GM19397 (cell line): ENCODE measurements at regions not wholly inside any gene's neighbourhood (a gene's known extent, or its start where the extent isn't known, plus 50 kb on each side); places are given as distances from the start of the nearest gene placed in this dataset.

ENCODE experiments used
- ATAC-seq: cut with Tn5 transposase; IDR thresholded peaks from one replicate; pipeline ENCODE4 v1.9.1; 2021; ENCODE audit warnings: mild to moderate bottlenecking, moderate library complexity; ENCODE audit not compliant: unreplicated experiment

- ATAC-seq, result no peak
Measured at GRCh38 chr4:4606321-4606720, 64.5 kb upstream of the STX18 start.

DNA sequence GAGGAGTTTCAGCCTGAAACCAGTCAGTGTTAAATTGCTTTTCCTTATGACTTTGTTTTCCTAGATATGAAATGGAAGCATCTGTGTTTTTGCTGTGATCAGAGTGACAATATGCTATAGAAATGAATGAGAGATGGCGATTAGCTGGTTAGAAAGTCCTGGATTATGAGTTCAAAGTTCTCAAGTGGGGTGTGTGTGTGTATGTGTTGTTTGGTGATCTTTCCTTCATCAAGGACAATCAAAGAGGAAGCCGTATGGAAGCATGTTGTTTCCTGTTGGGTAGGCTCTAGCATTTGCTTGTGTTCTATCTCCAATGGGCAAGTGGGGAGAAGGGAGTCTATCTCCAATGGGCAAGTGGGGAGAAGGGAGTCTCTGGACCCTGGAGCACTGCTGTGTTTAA, 64.0 kb upstream of the STX18 start:
- ATAC-seq, result no peak

DNA sequence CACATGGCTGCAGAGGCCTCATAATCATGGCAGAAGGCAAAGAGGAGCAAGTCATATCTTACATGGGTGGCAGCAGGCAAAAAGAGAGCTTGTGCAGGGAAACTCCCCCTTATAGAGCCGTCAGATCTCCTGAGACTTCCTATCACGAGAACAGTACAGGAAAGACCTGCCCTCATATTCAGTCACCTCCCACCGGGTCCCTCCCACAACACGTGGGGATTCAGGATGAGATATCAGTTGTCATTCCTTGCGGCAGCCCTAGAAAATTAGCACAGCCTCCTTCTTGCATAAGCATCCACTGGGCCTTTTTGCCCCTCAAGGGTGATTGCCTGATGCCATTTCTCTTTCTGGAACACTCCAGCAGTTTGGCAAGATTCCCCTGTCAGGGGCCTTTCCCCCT, 61.7 kb upstream of the STX18 start:
- no peak for ATAC-seq

DNA sequence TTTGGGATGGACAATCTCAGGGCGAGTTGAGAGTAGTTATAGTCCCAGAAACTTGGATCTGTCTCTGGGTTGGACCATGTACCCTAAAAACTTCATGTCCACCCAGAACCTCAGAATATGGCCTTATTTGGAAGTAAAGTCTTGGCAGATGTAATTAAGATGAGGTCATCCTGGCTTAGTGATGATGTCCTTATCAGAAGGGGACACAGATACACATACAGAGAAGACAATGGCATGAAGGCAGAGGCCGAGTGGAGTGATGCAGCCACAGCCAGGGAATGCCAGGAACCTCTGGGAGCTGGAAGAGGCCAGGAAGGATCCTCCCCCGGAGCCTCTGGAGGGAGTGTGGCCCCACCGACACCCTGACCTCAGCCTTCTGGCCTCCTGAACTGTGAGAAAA, 61.2 kb upstream of the STX18 start:
- ATAC-seq, result no peak

DNA sequence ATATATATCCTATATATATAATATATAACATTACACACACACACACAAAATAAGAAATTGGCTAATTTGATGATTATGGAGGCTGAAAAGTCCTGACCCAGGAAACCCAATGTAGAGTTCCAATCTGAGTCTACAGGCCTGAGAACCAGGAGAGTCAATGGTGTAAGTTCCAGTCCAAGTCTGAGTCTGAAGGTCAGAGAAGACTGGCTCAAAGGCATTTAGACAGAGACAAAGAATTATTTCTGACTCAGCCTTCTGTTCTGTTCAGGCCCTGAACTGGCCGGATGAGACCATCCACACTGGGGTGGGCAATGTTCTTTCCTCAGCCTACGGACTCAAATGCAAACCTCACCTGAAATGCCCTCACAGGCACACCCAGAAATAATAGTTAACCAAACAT, 60.6 kb upstream of the STX18 start:
- ATAC-seq, result no peak

DNA sequence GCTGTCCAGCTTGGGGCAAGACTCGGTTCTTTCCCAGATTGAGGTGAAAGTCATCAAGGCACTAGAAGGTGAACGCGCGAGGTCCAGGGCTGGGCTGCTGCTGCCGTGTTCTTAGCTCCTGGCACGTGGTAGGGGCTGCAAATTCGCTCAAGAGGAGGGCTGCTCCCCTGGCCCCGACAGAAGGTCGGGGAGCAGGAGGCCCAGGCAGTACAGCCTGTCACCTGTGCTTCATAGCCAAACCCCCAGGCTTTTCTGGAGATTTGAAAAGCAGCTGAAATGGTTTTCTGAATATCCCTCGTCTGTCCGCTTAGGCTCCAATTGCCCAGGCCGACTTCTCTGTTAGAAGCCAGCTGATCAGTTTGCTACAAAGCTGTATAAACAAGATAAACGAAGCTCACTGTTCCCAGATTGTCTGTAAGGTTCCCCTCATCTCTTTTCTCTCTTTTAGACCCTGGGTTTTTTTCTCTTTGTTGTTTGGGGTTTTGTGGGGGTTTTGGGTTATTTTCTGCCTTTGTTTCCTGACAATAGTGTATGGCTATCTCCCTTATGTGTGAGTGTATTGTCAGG, 60.0 kb upstream of the STX18 start:
- ATAC-seq, result no peak

DNA sequence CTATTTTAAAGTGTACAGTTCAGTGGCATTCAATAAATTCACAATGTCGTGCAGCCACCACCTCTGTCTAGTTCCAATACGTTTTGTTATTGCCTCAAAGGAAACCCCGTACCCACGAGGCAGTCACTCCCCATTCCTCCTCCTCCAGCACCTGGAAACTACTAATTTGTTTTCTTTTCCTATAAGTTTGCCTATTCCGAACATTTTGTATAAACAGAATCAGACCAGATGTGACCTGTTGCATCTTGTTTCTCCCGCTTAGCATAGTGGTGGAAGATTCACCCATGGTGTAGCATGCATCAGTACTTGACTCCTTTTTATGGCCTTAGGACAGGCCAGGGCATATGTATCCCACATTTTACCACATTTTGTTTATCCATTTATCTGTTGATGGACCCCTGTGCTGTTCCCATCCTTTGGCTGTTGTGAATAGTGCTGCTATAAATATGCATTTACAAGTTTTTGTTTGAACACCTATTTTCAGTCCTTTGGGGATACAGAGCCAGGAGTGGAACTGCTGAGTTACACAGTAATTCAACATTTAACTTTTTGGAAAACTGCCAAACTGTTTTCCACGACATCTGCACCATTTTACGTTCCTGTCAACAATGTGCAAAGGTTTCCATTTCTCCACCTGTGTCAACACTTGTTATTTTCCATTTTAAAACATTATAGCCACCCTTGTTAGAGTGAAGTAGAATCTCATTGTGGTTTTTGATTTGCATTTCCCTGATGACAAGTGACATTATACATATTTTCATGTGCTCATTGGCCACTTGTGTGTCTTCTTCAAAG, 57.8 kb upstream of the STX18 start:
- ATAC-seq, result no peak

GRCh38 chr4:4598851-4599411, 57.1 kb upstream of the STX18 start:
- ATAC-seq, result no peak

- no peak for ATAC-seq
Measured at GRCh38 chr4:4596720-4597119, 54.9 kb upstream of the STX18 start.

- ATAC-seq, result no peak
Measured at GRCh38 chr4:4595252-4595651, 53.4 kb upstream of the STX18 start.

GRCh38 chr4:4594285-4594920, 52.6 kb upstream of the STX18 start:
- no peak for ATAC-seq

DNA sequence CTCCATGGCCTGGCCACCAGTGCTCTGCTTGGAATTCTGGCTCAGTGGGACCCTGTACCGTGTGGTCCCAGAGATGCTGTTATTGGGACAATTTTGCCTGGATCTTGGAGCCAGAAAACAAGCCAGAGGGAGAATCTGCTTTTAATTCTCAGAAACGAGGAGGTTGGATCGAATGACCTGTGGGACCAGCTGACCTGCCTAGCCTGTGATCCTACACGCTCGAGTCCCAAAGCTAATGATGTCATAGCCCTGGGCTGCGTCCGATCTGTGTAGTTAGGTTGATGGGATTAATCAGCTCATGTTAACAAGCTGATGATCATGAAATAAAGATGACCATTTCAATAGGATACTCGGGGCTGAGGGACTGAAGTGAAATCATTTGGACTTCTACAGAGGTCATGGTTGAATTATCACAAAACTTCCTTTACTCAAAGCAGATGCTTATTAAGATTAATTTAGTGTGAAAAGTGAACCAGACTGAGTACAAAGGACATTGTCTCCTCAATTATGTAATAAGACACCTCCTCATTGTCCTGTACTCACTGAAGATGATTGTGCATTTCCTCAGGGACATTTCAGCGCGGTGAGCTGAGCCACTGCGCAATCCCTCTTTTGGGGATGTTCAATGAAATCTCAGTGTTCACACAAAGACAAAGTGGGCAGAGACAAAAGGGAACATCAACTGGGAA, 51.9 kb upstream of the STX18 start:
- ATAC-seq, result no peak

GRCh38 chr4:4592414-4592813, 50.6 kb upstream of the STX18 start:
- ATAC-seq, result no peak
